GM12878 (cell line): ENCODE measurements at regions not wholly inside any gene's neighbourhood (a gene's known extent, or its start where the extent isn't known, plus 50 kb on each side); places are given as distances from the start of the nearest gene placed in this dataset.

Experiments
- CTCF ChIP-seq, 3 experiments: IDR thresholded peaks in 2 of 3; conservative IDR thresholded peaks in 1 of 3; 2 replicates each; pipeline ENCODE4 v1.5.1; 2011; ENCODE audit warnings: low read depth in 3 of 3, low read length in 3 of 3, mild to moderate bottlenecking in 3 of 3, control low read depth in 2 of 3, moderate library complexity in 2 of 3, inconsistent platforms in 1 of 3, mixed read lengths in 1 of 3; ENCODE audit not compliant: control insufficient read depth in 2 of 3, insufficient read depth in 1 of 3; ENCODE audit errors: extremely low read depth in 1 of 3
- RAD21 ChIP-seq: IDR thresholded peaks from 2 replicates; pipeline ENCODE4 v1.6.1; 2011; ENCODE audit warnings: mild to moderate bottlenecking, low read depth, low read length, moderate library complexity; ENCODE audit not compliant: insufficient read depth

DNA sequence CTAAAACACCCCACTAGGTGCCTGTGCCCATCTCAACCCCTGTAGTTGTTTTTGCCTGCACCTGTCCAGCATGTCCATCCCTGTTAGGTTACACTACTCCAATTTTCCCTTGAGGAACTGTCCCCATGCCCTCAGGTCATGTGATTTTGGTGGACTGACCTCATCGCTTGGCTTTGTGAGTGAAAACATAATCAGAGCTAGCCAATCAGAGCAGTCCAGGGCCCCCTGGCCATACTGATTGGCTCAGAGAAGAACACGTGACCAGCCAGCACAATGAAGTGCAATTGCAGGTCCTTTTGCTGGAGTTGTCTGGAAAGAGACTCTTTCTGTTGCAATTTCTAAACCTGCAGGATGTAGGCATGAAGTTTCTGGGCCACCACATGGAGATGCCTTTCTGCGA is 303.3 kb upstream of the PROX1 start:
- TF ChIP-seq CTCF (IDR thresholded peaks at IDR 0.05 in 2 of 3, conservative IDR thresholded peaks at IDR 0.05 in 1 of 3; ENCODE audit: control insufficient read depth in 2 of 3, extremely low read depth in 1 of 3, insufficient read depth in 1 of 3, low read depth in 3 of 3, low read length in 3 of 3): no peak
- TF ChIP-seq RAD21: no peak
